Parathyroid adenoma (tissue), 2 donors: ENCODE measurements at regions not wholly inside any gene's neighbourhood (a gene's known extent, or its start where the extent isn't known, plus 50 kb on each side); places are given as distances from the start of the nearest gene placed in this dataset.

Experiments
- H2AFZ ChIP-seq: fragments of 300-600 bp; sonication (generic); one replicate; pipeline ENCODE4 v1.7.0; 2017; ENCODE audit warnings: antibody characterized with exemption, mild to moderate bottlenecking
- H3K27ac ChIP-seq: fragments of 300-600 bp; sonication (generic); one replicate; pipeline ENCODE4 v1.7.0; 2017
- H3K27me3 ChIP-seq: fragments of 300-600 bp; sonication (generic); one replicate; pipeline ENCODE4 v1.7.0; 2017; ENCODE audit warnings: low read length; ENCODE audit not compliant: control insufficient read depth, insufficient read depth
- H3K36me3 ChIP-seq: fragments of 300-600 bp; sonication (generic); one replicate; pipeline ENCODE4 v1.7.0; 2017; ENCODE audit warnings: low read length; ENCODE audit not compliant: control insufficient read depth, insufficient read depth
- H3K4me1 ChIP-seq: fragments of 300-600 bp; sonication (generic); one replicate; pipeline ENCODE4 v1.7.0; 2017; ENCODE audit warnings: control low read depth
- H3K4me2 ChIP-seq: fragments of 300-600 bp; sonication (generic); one replicate; pipeline ENCODE4 v1.7.0; 2017; ENCODE audit warnings: low read length
- H3K4me3 ChIP-seq: fragments of 300-600 bp; sonication (generic); one replicate; pipeline ENCODE4 v1.7.0; 2017; ENCODE audit warnings: low read depth, low read length
- H3K79me2 ChIP-seq: fragments of 300-600 bp; sonication (generic); one replicate; pipeline ENCODE4 v1.7.0; 2017; ENCODE audit warnings: control low read depth
- H3K9ac ChIP-seq: fragments of 300-600 bp; sonication (generic); one replicate; pipeline ENCODE4 v1.7.0; 2017; ENCODE audit warnings: mild to moderate bottlenecking
- H3K9me3 ChIP-seq: fragments of 300-600 bp; sonication (generic); one replicate; pipeline ENCODE4 v1.7.0; 2017; ENCODE audit warnings: low read length; ENCODE audit not compliant: control insufficient read depth
- CTCF ChIP-seq: fragments of 300-600 bp; sonication (generic); IDR thresholded peaks from one replicate; pipeline ENCODE4 v1.7.0; 2017; ENCODE audit warnings: antibody characterized with exemption, mild to moderate bottlenecking
- donor health status: primary hyperparathyroidism.

GRCh38 chr3:127450331-127450730 lies 140.2 kb downstream of the TPRA1 start:
- Histone ChIP-seq H3K27me3 (no peaks in the 10 kb centered on the region), H2AFZ (no peak overlapping the region), H3K4me3 (no peak overlapping the region), H3K79me2 (no peaks in the 10 kb centered on the region), H3K4me2 (no peak overlapping the region), H3K9ac (no peak overlapping the region), H3K9me3 (no peaks in the 10 kb centered on the region), H3K4me1 (no peaks in the 10 kb centered on the region), H3K36me3 (no peaks in the 10 kb centered on the region), H3K27ac (no peak overlapping the region)
- no peak for TF ChIP-seq CTCF

GRCh38 chr3:127449486-127450212 lies 140.9 kb downstream of the TPRA1 start:
- Histone ChIP-seq H3K36me3 (no peaks in the 10 kb centered on the region), H3K4me2 (no peak overlapping the region), H2AFZ (no peak overlapping the region), H3K27me3 (no peaks in the 10 kb centered on the region), H3K9me3 (no peaks in the 10 kb centered on the region), H3K27ac (no peak overlapping the region), H3K79me2 (no peaks in the 10 kb centered on the region), H3K9ac (no peak overlapping the region), H3K4me3 (no peak overlapping the region), H3K4me1 (no peaks in the 10 kb centered on the region)
- TF ChIP-seq CTCF, result no peak

- H3K9me3 ChIP-seq, result no peaks in the 10 kb centered on the region
- no peak overlapping the region for H3K4me2 ChIP-seq
- TF ChIP-seq CTCF, result no peak
- no peak overlapping the region for H2AFZ ChIP-seq
- H3K9ac ChIP-seq, result no peak overlapping the region
- H3K4me1 ChIP-seq, result no peaks in the 10 kb centered on the region
- no peak overlapping the region for H3K4me3 ChIP-seq
- H3K27ac ChIP-seq, result no peak overlapping the region
- H3K36me3 ChIP-seq, result no peaks in the 10 kb centered on the region
- no peaks in the 10 kb centered on the region for H3K79me2 ChIP-seq
- H3K27me3 ChIP-seq, result no peaks in the 10 kb centered on the region
Measured at GRCh38 chr3:127448671-127449070, 141.9 kb downstream of the TPRA1 start.

- TF ChIP-seq CTCF, result no peak
- no peaks in the 10 kb centered on the region for H3K36me3 ChIP-seq
- no peak overlapping the region for H3K4me2 ChIP-seq
Measured at GRCh38 chr3:127448161-127448561, 142.4 kb downstream of the TPRA1 start.

GRCh38 chr3:127446756-127447155 lies 143.8 kb downstream of the TPRA1 start:
- Histone ChIP-seq H3K9me3 (no peaks in the 10 kb centered on the region), H3K4me3 (no peak overlapping the region), H3K27me3 (no peaks in the 10 kb centered on the region), H3K4me1 (no peaks in the 10 kb centered on the region), H3K79me2 (no peaks in the 10 kb centered on the region), H3K27ac (no peak overlapping the region), H3K9ac (no peak overlapping the region), H2AFZ (no peak overlapping the region), H3K36me3 (no peaks in the 10 kb centered on the region), H3K4me2 (no peak overlapping the region)
- no peak for TF ChIP-seq CTCF

More at GRCh38 chr3:127448161-127448561, 142.4 kb downstream of the TPRA1 start:
- Histone ChIP-seq H3K4me3 (no peak overlapping the region), H2AFZ (no peak overlapping the region), H3K27ac (no peak overlapping the region), H3K9ac (no peak overlapping the region), H3K79me2 (no peaks in the 10 kb centered on the region), H3K27me3 (no peaks in the 10 kb centered on the region), H3K9me3 (no peaks in the 10 kb centered on the region), H3K4me1 (no peaks in the 10 kb centered on the region)
